ENCODE measurements at regions not wholly inside any gene's neighbourhood (a gene's known extent, or its start where the extent isn't known, plus 50 kb on each side); places are given as distances from the start of the nearest gene placed in this dataset.
A peak's percentile ranks its signal among the peaks of the same experiment; 100 is the strongest.

DNA sequence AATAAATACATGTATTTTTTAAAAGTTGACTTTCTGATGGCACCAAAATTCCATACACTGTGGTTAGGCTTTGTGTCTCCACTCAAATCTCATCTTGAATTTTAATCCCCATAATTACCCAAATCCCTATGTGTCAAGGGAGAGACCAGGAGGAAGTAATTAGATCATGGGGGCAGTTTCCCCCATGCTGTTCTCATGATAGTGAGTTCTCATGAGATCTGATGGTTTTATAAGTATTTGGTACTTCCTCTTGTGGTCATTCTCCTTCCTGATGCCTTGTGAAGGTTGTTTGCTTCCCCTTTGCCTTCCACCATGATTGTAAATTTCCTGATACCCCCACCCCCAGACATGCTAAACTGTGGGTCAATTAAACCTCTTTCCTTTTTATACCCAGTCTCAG lies 1218.4 kb upstream of the PRMT6 start:
- no TSS peak for BruUV-seq (replicated peaks)
- no peaks in the 10 kb centered on the region for H3K36me3 ChIP-seq (ENCODE audit: insufficient read depth, low read length, poor library complexity, severe bottlenecking)
- CTCF ChIA-PET, result no interaction called here

DNA sequence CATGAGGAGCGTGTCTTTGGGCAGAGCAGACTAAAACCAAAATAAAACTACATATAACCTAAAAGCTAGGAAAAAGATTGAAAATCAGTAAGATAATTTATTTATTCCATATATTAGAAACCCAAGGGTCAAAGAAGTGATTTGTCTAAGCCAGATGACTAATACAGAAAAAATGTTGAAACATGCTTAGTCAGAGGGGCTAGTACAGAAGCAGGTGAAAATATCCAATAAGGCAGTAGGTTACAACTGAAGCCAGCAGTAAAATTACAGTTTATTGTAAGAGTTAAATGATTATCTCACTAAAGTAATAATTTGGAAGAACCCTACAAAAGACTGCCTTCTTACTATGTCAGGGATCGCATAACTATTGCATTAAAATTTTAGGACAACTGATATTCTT lies 1190.9 kb upstream of the PRMT6 start:
- ChIA-PET CTCF (no interaction called here), POLR2A (ENCODE audit: low non-redundant PET) (no interaction called here)
- TF ChIP-seq, protein P1, sequence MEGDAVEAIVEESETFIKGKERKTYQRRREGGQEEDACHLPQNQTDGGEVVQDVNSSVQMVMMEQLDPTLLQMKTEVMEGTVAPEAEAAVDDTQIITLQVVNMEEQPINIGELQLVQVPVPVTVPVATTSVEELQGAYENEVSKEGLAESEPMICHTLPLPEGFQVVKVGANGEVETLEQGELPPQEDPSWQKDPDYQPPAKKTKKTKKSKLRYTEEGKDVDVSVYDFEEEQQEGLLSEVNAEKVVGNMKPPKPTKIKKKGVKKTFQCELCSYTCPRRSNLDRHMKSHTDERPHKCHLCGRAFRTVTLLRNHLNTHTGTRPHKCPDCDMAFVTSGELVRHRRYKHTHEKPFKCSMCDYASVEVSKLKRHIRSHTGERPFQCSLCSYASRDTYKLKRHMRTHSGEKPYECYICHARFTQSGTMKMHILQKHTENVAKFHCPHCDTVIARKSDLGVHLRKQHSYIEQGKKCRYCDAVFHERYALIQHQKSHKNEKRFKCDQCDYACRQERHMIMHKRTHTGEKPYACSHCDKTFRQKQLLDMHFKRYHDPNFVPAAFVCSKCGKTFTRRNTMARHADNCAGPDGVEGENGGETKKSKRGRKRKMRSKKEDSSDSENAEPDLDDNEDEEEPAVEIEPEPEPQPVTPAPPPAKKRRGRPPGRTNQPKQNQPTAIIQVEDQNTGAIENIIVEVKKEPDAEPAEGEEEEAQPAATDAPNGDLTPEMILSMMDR (conservative IDR thresholded peaks at IDR 0.05; ENCODE audit: low read depth, low read length), result no peak
- no peak for TF ChIP-seq EZH2 (IDR thresholded peaks at IDR 0.05; ENCODE audit: borderline replicate concordance, low read depth, low read length, poor library complexity, severe bottlenecking)
- BruUV-seq (replicated peaks), result no TSS peak
- Histone ChIP-seq H3K27me3 (replicated peaks; ENCODE audit: insufficient read depth, low read depth, low read length, poor library complexity) (no peaks in the 10 kb centered on the region), H3K27ac (ENCODE audit: low read depth, low read length, poor library complexity, severe bottlenecking) (no peak overlapping the region), H3K9me3 (ENCODE audit: low read depth, low read length, poor library complexity, severe bottlenecking) (no peaks in the 10 kb centered on the region), H3K36me3 (ENCODE audit: insufficient read depth, low read length, poor library complexity, severe bottlenecking) (no peaks in the 10 kb centered on the region), H3K4me1 (ENCODE audit: insufficient read depth, low read length, poor library complexity, severe bottlenecking) (no peaks in the 10 kb centered on the region), H3K4me3 (ENCODE audit: low read depth, low read length, poor library complexity, severe bottlenecking) (no peak overlapping the region)
- intact Hi-C loops (cut with micrococcal nuclease; ENCODE audit: unreplicated experiment), result no loop called here
- peak; percentile 5 for DNase-seq (ENCODE audit: low spot score)

More for the DNA sequence above, 1218.4 kb upstream of the PRMT6 start:
- H3K9me3 ChIP-seq (ENCODE audit: low read depth, low read length, poor library complexity, severe bottlenecking), result no peaks in the 10 kb centered on the region
- peaks cover 8% of the 10 kb centered on the region for H3K4me1 ChIP-seq (ENCODE audit: insufficient read depth, low read length, poor library complexity, severe bottlenecking)
- no peak overlapping the region for H3K27ac ChIP-seq (ENCODE audit: low read depth, low read length, poor library complexity, severe bottlenecking)
- peak; percentile 81 for DNase-seq (ENCODE audit: low spot score)
- TF ChIP-seq, protein P1 (conservative IDR thresholded peaks at IDR 0.05; ENCODE audit: low read depth, low read length), result no peak
- TF ChIP-seq EZH2 (IDR thresholded peaks at IDR 0.05; ENCODE audit: borderline replicate concordance, low read depth, low read length, poor library complexity, severe bottlenecking), result no peak
- intact Hi-C loops (cut with micrococcal nuclease; ENCODE audit: unreplicated experiment), result no loop called here
- no peak overlapping the region for H3K4me3 ChIP-seq (ENCODE audit: low read depth, low read length, poor library complexity, severe bottlenecking)
- no peaks in the 10 kb centered on the region for H3K27me3 ChIP-seq (replicated peaks; ENCODE audit: insufficient read depth, low read depth, low read length, poor library complexity)
- POLR2A ChIA-PET (ENCODE audit: low non-redundant PET), result no interaction called here

DNA sequence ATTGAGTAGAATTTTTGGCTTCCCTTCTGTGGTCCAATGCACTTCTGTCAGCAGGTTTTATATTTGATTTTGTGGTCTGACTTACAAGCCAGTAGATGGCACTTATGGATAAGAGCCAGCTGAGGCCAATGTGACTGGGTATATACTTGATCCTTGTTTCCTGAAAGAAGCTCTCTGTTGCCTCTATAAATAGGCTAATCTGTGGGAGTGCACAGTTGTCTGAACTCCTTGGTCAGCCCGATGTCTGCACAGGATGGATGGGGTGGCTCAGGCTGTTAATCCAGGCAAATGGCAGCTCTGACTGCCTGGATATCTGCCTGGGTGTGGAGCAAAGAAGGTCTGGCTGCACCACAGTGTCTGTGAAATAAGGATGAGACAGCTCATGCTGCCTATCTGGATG lies 1183.7 kb upstream of the PRMT6 start:
- Histone ChIP-seq H3K36me3 (ENCODE audit: insufficient read depth, low read length, poor library complexity, severe bottlenecking) (no peaks in the 10 kb centered on the region), H3K27ac (ENCODE audit: low read depth, low read length, poor library complexity, severe bottlenecking) (no peak overlapping the region), H3K4me1 (ENCODE audit: insufficient read depth, low read length, poor library complexity, severe bottlenecking) (no peaks in the 10 kb centered on the region), H3K9me3 (ENCODE audit: low read depth, low read length, poor library complexity, severe bottlenecking) (no peaks in the 10 kb centered on the region), H3K27me3 (replicated peaks; ENCODE audit: insufficient read depth, low read depth, low read length, poor library complexity) (no peaks in the 10 kb centered on the region), H3K4me3 (ENCODE audit: low read depth, low read length, poor library complexity, severe bottlenecking) (no peak overlapping the region)
- DNase-seq (ENCODE audit: low spot score), result peak; percentile 25
- ChIA-PET POLR2A (ENCODE audit: low non-redundant PET) (no interaction called here), CTCF (no interaction called here)
- intact Hi-C loops (cut with micrococcal nuclease; ENCODE audit: unreplicated experiment), result no loop called here
- BruUV-seq (replicated peaks), result no TSS peak
- TF ChIP-seq, protein P1 (conservative IDR thresholded peaks at IDR 0.05; ENCODE audit: low read depth, low read length), result peak; percentile 19; the same call in 1 of the 2 replicates
- no peak for TF ChIP-seq EZH2 (IDR thresholded peaks at IDR 0.05; ENCODE audit: borderline replicate concordance, low read depth, low read length, poor library complexity, severe bottlenecking)

Data from A673 (cell line).